GM21423 (cell line): ENCODE measurements at regions not wholly inside any gene's neighbourhood (a gene's known extent, or its start where the extent isn't known, plus 50 kb on each side); places are given as distances from the start of the nearest gene placed in this dataset.

Experiments
- ATAC-seq: cut with Tn5 transposase; IDR thresholded peaks from one replicate; pipeline ENCODE4 v1.9.1; 2021; ENCODE audit warnings: mild to moderate bottlenecking, moderate library complexity; ENCODE audit not compliant: unreplicated experiment

DNA sequence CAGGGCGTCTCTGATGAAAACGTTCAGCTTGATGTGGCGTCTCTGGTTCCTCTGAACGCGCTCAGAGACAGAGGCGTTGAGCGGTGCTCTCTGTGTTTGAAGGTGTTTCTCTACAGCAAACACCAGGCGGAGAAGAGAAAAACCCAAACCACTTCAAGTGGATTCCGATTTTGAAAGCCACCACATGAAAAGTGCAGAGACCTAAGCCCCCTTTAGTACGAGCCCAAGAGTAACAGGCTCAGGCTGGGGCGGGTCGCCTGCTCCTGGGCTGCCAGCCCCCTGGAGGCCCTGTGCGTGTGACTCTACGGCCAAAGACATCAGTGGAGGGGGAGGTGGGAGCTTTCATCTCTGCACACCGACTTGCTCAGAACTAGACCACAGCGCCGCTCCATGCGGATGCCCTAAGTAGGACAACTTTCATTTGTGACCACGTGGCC, 328.4 kb downstream of the MAF start:
- no peak for ATAC-seq

DNA sequence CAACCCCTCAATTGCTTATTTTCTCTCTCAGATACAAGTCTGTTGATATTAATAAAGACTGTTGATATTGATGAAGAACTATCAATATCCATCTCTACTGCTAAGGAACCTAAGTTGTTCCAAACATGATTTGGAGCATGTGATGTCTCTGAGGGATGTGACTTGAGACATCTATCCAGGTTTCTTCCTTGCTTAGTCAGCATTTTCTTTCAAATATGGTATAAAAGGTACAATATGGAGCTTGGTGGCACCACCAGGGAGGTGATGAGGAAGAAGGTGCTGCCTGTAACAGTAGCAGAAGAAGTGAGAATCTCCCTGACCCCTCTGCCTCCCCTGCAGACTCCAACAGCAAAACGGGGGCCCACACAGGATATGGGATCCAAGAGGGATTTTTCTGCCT, 329.0 kb downstream of the MAF start:
- no peak for ATAC-seq

DNA sequence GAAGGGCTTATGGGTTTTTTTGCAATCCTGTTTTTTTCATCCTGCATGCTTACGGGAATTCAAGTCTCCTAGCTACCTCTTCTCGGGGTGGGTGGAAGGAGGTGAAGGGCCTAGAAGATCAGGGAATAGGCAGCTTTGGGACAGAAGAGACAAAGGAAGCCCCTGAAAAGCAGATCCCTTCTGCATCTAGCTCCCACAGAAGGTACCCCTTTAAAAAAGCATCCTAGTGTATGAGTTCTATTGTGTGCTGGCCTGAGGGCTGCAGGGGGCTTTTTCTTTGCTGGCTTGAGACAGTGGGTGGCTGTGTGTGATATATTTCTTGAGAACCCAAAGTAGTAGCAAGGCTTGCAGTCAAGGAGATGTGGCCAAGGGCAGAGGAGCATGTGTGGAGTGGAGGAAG, 330.5 kb downstream of the MAF start:
- no peak for ATAC-seq

DNA sequence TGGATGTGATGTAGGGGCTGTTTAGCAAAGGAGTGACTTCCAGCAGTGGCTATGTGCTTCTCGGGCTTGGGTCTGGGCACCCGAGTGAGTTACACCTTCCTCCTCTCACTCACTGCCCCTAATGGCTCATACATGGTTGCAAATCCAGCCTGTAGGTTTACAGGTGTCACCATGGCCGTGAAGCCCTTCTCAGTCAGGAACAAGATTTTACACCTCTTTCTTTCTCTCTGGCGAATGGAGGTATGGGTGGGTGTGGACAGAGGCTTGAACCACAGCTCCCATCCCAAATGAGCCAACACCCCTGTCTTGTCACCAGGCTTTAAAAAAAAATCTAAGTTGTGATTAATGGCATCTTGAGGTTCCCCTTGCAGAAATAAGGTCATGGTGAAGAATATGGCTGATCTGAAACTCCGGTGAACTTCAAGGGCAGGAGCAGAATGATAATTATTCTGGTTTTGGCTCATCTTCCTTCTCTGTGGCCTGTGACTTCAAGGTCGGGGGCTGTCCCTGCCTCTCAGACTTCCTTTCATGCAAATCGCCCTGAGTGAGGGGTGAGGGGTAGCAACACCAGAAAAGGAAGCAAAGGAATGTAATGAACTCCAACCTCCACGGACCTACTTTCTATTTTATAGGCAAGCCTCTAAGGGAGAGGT, 331.2 kb downstream of the MAF start:
- peak; percentile 93 for ATAC-seq

DNA sequence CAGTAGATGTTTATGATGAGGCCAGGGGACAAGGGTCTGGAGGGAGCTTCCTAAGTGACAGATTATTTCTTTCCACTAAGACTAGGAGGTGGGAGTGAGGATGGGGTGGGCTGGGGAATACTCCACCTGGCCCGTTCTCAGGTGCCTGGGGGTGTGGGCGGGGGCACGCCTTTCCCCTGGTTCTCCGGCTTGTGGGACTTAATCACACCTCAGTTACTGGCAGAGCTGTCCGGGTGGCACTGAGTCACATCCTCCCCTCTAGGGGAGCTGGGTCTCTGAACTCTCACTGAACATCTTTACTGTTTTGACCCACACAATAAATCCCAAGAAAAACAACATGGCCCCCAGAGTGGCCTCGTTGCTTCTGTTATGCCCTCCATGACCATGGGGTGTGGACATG, 332.8 kb downstream of the MAF start:
- no peak for ATAC-seq

DNA sequence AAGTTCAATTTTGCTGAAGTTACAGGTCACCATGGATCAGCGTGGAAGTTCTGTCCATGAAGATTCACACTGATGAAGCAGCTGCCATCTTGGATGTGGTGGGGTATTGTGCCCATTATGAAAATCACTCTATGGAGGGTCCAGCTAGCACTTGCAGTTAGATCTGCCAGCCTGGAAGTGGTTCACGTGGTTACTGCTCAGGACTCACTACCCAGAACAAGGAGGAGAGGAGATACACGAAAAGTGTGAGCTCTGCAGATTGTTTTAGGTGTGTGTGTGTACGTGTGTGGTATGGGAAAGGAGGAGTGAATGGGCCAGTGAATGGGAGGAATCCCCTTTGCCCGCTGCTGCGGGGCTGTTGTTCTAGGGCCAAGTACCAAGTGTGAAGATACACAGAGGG, 333.4 kb downstream of the MAF start:
- no peak for ATAC-seq

DNA sequence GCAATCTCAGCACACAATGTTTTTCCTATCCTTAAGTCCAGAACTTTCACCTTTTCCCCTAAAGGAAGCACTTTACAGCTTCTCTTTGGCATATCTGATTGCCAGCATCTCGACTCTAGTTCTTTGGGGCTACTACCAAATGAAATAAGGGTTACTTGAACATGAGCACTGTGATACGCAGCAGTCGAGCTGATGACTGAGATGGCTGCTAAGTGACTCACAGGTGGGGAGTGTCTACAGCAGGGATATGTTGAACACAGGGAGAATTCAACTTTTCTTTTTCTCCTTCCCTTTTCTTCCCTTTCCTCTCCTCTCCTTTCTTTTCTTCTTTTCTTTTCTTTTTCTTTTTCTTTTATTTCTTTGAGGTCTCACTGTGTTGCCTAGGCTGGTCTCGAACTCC, 334.8 kb downstream of the MAF start:
- no peak for ATAC-seq

DNA sequence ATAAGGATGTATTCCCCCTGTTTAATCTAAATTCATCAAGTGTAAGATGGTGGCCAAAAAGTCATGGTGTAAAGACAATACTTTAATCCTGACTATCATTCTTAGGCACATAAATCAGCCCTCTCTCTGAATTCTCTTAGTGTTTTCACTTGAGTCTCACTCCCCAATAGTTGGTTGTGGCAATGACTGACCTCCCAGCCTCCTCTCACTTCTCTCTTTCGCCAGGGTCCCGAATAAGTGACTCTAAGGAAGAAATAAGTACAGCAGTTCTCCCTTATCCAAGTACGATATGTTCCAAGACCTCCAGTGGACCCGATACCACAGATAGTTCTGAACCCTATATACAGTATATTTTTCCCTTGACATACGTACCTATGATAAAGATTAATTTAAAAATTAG, 335.3 kb downstream of the MAF start:
- ATAC-seq: no peak

DNA sequence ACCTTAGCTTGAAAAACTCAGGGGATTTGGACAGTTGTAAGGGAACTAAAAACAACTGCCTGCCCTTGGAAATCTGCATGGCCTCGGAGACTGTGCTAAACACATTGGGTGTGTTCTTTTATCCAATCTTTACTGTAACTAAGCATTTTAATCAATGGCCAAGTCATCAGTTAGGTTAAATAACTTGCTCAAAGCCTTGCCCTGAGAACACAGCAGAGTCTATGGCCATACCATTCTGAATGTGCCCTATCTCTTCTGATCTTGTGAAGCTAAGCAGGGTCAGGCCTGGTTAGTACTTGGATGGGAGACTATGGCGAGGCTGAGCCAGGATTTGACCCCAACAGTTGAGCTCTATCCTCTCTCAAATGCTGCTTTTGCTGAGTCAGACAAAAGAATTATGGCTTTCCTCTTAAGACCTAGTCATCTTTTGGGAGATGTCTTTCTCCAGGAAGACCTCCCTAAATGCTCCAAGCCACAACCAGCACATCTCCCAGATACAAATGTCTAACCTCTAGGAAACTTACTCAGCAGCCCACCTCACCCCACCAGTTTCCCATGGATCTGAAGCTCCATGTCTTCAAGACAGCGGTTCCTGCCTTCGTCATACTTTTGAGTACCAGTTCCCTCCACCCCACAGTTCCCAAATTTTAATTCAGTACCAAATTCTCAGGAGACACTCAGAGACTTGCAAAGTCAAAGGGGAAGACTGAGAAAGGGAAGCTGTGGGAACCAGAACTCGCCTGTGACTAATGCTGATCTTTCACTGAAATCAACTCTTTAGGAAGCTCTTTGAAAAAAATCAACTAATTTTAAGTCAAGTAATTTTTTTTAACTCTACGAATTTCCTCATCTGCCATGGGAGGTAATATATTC, 336.1 kb downstream of the MAF start:
- no peak for ATAC-seq

DNA sequence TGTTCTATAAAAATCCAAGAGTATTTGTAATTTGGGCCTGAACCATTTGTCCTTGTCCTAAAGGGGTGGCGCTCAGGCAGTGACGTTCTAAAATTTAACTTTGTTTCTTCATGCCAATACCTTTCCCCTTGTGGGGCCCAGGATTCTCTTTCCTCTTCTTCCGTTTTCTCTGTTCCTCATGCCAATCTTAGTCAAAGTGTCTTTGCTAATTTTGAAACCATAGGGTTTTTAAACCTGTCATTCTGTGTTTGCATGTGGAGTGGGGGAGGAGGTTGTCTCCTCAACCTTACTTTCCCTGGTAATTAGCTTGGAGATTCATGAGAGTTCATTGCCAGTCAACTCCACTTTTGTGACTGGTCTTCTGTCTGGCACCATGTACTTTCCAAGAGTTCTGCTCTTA, 337.1 kb downstream of the MAF start:
- no peak for ATAC-seq
